Transverse colon (tissue), 4 donors: ENCODE measurements at regions not wholly inside any gene's neighbourhood (a gene's known extent, or its start where the extent isn't known, plus 50 kb on each side); places are given as distances from the start of the nearest gene placed in this dataset.

Experiments
- DNase-seq: peaks from one replicate; pipeline ENCODE4 v3.0.0-alpha.2; 2019
- H3K27ac ChIP-seq, 4 donors: fragments of 200-600 bp; sonication (generic); 2 replicates each; pipeline ENCODE4 v1.5.1; 2016 to 2018; ENCODE audit warnings: inconsistent platforms in 4 of 4
- H3K27me3 ChIP-seq: fragments of 200-600 bp; sonication (generic); 2 replicates; pipeline ENCODE4 v1.5.1; 2017; ENCODE audit warnings: inconsistent platforms
- H3K36me3 ChIP-seq, 4 donors: fragments of 200-600 bp; sonication (generic); 2 replicates each; pipeline ENCODE4 v1.5.1; 2017 to 2019; ENCODE audit warnings: inconsistent platforms in 4 of 4
- H3K4me1 ChIP-seq, 4 donors: fragments of 200-600 bp; sonication (generic); 2 replicates each; pipeline ENCODE4 v1.5.1; 2017 to 2020; ENCODE audit warnings: inconsistent platforms in 4 of 4
- H3K4me3 ChIP-seq, 4 donors: fragments of 200-600 bp; sonication (generic); 1 replicate in 1 of 4; 2 replicates in 3 of 4; pipeline versions ENCODE4 v1.5.1 to v1.6.1; 2017 to 2019; ENCODE audit warnings: inconsistent platforms in 4 of 4
- H3K9me3 ChIP-seq, 2 donors: fragments of 200-600 bp; sonication (generic); 2 replicates each; pipeline ENCODE4 v1.5.1; 2017 to 2019; ENCODE audit warnings: inconsistent platforms in 2 of 2
- CTCF ChIP-seq, 5 experiments: fragments of 200-600 bp in 3 of 5; fragments of 450-650 bp in 2 of 5; sonication (generic) in 3 of 5; IDR thresholded peaks; 1 replicate in 2 of 5; 2 replicates in 3 of 5; pipeline ENCODE4 v1.5.1; 2016 to 2017; ENCODE audit warnings: antibody characterized with exemption in 5 of 5, inconsistent platforms in 3 of 5, mild to moderate bottlenecking in 2 of 5, moderate library complexity in 1 of 5
- EP300 ChIP-seq: sonication (generic); formaldehyde crosslinking; IDR thresholded peaks from one replicate; pipeline ENCODE4 v1.6.1; 2017; ENCODE audit warnings: antibody characterized with exemption, low read depth
- POLR2A ChIP-seq: fragments of 450-650 bp; IDR thresholded peaks from one replicate; pipeline ENCODE4 v1.6.1; 2016; ENCODE audit warnings: antibody characterized with exemption, mild to moderate bottlenecking, moderate library complexity
- POLR2AphosphoS5 ChIP-seq, 3 donors: sonication (generic); formaldehyde crosslinking; IDR thresholded peaks; one replicate each; pipeline ENCODE4 v1.6.1; 2016; ENCODE audit warnings: antibody characterized with exemption in 3 of 3
- WGBS, 2 donors: methylation state at CpG; one replicate each; pipeline ENCODE4 v1.1.5; 2018; ENCODE audit warnings: low coverage in 1 of 2; 5-methylcytosine and 5-hydroxymethylcytosine counted together
- in situ Hi-C, 4 donors: fragments of 200-750 bp; cut with MboI; loops; one replicate each; pipeline versions ENCODE4 v1.15.0 to v1.15.1; 2017; ENCODE audit warnings: low sequenced_read_pairs in 3 of 4, low pct_ligation_motif_present in 1 of 4, low pct_unique_long_range_greater_than_20kb in 1 of 4
- intact Hi-C: fragments of 100-400 bp; cut with DNase I; formaldehyde crosslinking; loops from one replicate; pipeline ENCODE4 v1.15.1; 2023; ENCODE audit warnings: low total_unique reads

GRCh38 chr10:35911233-35911632 is 269.1 kb upstream of the FZD8 start:
- TF ChIP-seq POLR2AphosphoS5 (IDR thresholded peaks at IDR 0.05): no peak
- TF ChIP-seq CTCF (IDR thresholded peaks at IDR 0.05): no peak
- TF ChIP-seq POLR2A: no peak
- no peaks in the 10 kb centered on the region for H3K27me3 ChIP-seq
- no peak for DNase-seq
- H3K36me3 ChIP-seq: no peaks in the 10 kb centered on the region
- no peak overlapping the region for H3K27ac ChIP-seq
- no peak overlapping the region for H3K4me3 ChIP-seq
- peaks cover 0 to 8% (median 0%) of the 10 kb centered on the region in 4 donors for H3K4me1 ChIP-seq
- no peaks in the 10 kb centered on the region for H3K9me3 ChIP-seq
- 81 to 85% methylated on average over 3 of the region's 3 CpGs for WGBS, 2 donors
- in situ Hi-C loops: loop anchor here in 2 of 4 donors (25.0 kb wide), 1 partner anchor 274 kb away; the partner anchor contains the start of gene FZD8 (in 2 of the 2)
- intact Hi-C loops: no loop called here

DNA sequence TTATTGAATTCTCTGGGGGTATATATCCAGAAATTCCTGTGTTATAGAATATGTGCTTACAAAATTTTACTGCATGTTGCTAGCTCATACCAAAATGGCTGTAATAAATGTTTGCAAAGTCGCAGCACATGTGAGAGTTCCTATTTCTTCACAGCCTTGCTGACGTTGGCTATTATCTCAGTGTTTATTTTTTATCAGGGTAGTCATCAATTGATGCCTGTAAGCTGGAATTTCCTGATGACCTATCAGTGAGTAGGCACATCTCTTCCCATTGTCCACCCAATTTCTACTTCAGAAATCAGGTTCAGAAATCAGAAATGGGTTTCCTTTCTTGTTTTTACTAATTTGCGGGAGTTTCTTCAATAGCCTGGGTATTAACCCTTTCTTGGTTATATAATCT is 268.1 kb upstream of the FZD8 start:
- WGBS, 2 donors: 40 to 46% methylated on average over 3 of the region's 3 CpGs
- Histone ChIP-seq H3K4me3 (no peak overlapping the region), H3K9me3 (no peaks in the 10 kb centered on the region), H3K4me1 (peaks cover 0 to 8% (median 0%) of the 10 kb centered on the region in 4 donors), H3K27me3 (no peaks in the 10 kb centered on the region), H3K36me3 (no peaks in the 10 kb centered on the region), H3K27ac (no peak overlapping the region)
- in situ Hi-C loops (loop anchor here in 2 of 4 donors (25.0 kb wide), 1 partner anchor 273 kb away; the partner anchor contains the start of gene FZD8 (in 2 of the 2)), intact Hi-C loops (no loop called here)
- TF ChIP-seq POLR2AphosphoS5 (IDR thresholded peaks at IDR 0.05): no peak
- no peak for TF ChIP-seq CTCF (IDR thresholded peaks at IDR 0.05)
- TF ChIP-seq EP300: no peak
- no peak for DNase-seq

DNA sequence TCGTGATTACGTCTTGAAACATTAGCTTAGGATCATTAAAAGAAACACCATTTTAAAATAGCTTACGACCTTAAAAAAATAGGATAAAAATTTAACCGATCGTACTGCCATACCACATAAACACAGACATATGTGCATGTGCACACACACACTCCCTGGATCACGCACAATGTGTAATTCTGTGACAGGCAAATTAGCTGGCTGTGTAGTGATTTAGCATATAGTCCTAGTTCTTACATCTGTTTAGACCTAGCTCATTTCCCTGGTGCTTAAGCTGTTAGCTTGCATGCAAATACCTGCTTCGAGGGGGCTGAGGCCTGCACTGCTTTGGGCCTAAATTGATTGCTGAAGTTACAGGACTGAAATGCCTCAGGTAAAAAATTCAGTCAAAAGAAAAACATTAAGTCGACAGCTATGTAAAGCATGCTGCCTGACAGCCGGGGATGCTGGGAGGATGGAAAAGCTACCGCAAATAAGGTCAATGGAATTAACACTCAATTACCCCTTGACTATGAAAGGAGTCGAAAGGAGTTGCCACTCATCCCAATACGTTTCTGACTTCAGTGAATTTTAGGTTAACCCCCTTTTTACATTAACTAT is 267.1 kb upstream of the FZD8 start:
- Histone ChIP-seq H3K27ac (no peak overlapping the region), H3K4me3 (no peak overlapping the region), H3K4me1 (peaks cover 0 to 8% (median 0%) of the 10 kb centered on the region in 4 donors), H3K9me3 (no peaks in the 10 kb centered on the region), H3K27me3 (no peaks in the 10 kb centered on the region), H3K36me3 (no peaks in the 10 kb centered on the region)
- intact Hi-C loops: no loop called here
- 82 to 89% methylated on average over 9 to 12 of the region's 12 CpGs for WGBS, 2 donors
- no peak for DNase-seq
- TF ChIP-seq POLR2A: no peak
- TF ChIP-seq CTCF (IDR thresholded peaks at IDR 0.05): no peak
- no peak for TF ChIP-seq EP300
- TF ChIP-seq POLR2AphosphoS5 (IDR thresholded peaks at IDR 0.05): no peak
- in situ Hi-C loops: loop anchor here in 2 of 4 donors (25.0 kb wide), 1 partner anchor 272 kb away; the partner anchor contains the start of gene FZD8 (in 2 of the 2)

DNA sequence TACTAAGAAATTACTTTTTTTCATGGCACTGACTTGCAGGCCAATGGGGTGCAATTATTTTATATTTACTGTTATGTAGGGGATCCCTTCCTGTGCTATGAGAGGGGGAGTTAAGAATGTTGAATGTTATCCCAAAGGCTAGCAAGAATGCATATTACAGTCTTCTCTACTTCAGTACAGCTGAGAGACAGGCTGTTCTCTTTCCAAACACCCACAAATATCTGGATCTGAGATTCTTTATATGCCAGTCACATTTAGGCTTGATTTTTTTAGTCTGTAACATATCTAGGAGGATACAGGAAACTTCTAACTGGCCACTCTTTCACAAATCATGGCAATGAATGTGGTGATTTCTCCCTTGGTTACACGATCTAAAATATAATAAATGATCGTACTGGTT is 266.4 kb upstream of the FZD8 start:
- no peaks in the 10 kb centered on the region for H3K36me3 ChIP-seq
- H3K27ac ChIP-seq: no peak overlapping the region
- no peaks in the 10 kb centered on the region for H3K27me3 ChIP-seq
- peaks cover 0 to 8% (median 0%) of the 10 kb centered on the region in 4 donors for H3K4me1 ChIP-seq
- DNase-seq: no peak
- H3K9me3 ChIP-seq: no peaks in the 10 kb centered on the region
- 90 to 94% methylated on average over 2 of the region's 2 CpGs for WGBS, 2 donors
- H3K4me3 ChIP-seq: no peak overlapping the region
- in situ Hi-C loops: loop anchor here in 2 of 4 donors (25.0 kb wide), 1 partner anchor 271 kb away; the partner anchor contains the start of gene FZD8 (in 2 of the 2)
- TF ChIP-seq POLR2AphosphoS5 (IDR thresholded peaks at IDR 0.05): no peak
- no peak for TF ChIP-seq EP300
- TF ChIP-seq CTCF (IDR thresholded peaks at IDR 0.05): no peak
- no peak for TF ChIP-seq POLR2A
- intact Hi-C loops: no loop called here
